Testis (tissue), 2 donors: ENCODE measurements at regions not wholly inside any gene's neighbourhood (a gene's known extent, or its start where the extent isn't known, plus 50 kb on each side); places are given as distances from the start of the nearest gene placed in this dataset.

Experiments
- DNase-seq: peaks from one replicate; pipeline ENCODE4 v3.0.0-alpha.2; 2019
- H3K27ac ChIP-seq, 2 donors: fragments of 200-600 bp; sonication (generic); one replicate each; pipeline ENCODE4 v1.5.1; 2019
- H3K27me3 ChIP-seq: fragments of 200-600 bp; sonication (generic); one replicate; pipeline ENCODE4 v1.5.1; 2019
- H3K36me3 ChIP-seq: fragments of 200-600 bp; sonication (generic); one replicate; pipeline ENCODE4 v1.5.1; 2017; ENCODE audit warnings: low read depth; ENCODE audit errors: missing control alignments
- H3K4me1 ChIP-seq: fragments of 200-600 bp; sonication (generic); one replicate; pipeline ENCODE4 v1.5.1; 2019
- H3K4me3 ChIP-seq, 2 donors: fragments of 200-600 bp; sonication (generic); one replicate each; pipeline ENCODE4 v1.5.1; 2017 to 2019
- H3K9me3 ChIP-seq: fragments of 200-600 bp; sonication (generic); one replicate; pipeline ENCODE4 v1.5.1; 2017
- CTCF ChIP-seq, 3 experiments: fragments of 450-650 bp in 2 of 3; fragments of 200-600 bp in 1 of 3; sonication (generic) in 1 of 3; IDR thresholded peaks; one replicate each; pipeline ENCODE4 v1.5.1; 2016 to 2019; ENCODE audit warnings: antibody characterized with exemption in 3 of 3, mild to moderate bottlenecking in 2 of 3, moderate library complexity in 1 of 3
- POLR2A ChIP-seq: fragments of 450-650 bp; IDR thresholded peaks from one replicate; pipeline ENCODE4 v1.6.1; 2017; ENCODE audit warnings: antibody characterized with exemption, mild to moderate bottlenecking, moderate library complexity
- WGBS, 2 donors: methylation state at CpG; one replicate each; pipeline ENCODE4 v1.1.5; 2018; 5-methylcytosine and 5-hydroxymethylcytosine counted together
- intact Hi-C: fragments of 100-400 bp; cut with DNase I; formaldehyde crosslinking; loops from one replicate; pipeline ENCODE4 v1.15.1; 2023; ENCODE audit warnings: low total_unique reads

GRCh38 chr1:229180161-229180560, 90.8 kb upstream of the RAB4A start:
- H3K27me3 ChIP-seq: no peaks in the 10 kb centered on the region
- peaks cover 3% of the 10 kb centered on the region for H3K4me1 ChIP-seq
- H3K9me3 ChIP-seq: no peaks in the 10 kb centered on the region
- intact Hi-C loops: no loop called here
- no peaks in the 10 kb centered on the region for H3K36me3 ChIP-seq
- TF ChIP-seq CTCF (IDR thresholded peaks at IDR 0.05) (no peak), POLR2A (no peak)
- no peak overlapping the region for H3K4me3 ChIP-seq
- DNase-seq: no peak
- no peak overlapping the region for H3K27ac ChIP-seq
- 86 to 90% methylated on average over 6 to 8 of the region's 8 CpGs for WGBS, 2 donors

- Histone ChIP-seq H3K27me3 (no peaks in the 10 kb centered on the region), H3K27ac (no peak overlapping the region), H3K4me1 (peaks cover under 1% of the 10 kb centered on the region), H3K4me3 (no peak overlapping the region), H3K9me3 (no peaks in the 10 kb centered on the region), H3K36me3 (no peaks in the 10 kb centered on the region)
- TF ChIP-seq CTCF (IDR thresholded peaks at IDR 0.05) (no peak), POLR2A (no peak)
- DNase-seq: no peak
- intact Hi-C loops: no loop called here
- WGBS, 2 donors: 90 to 98% methylated on average over 2 of the region's 2 CpGs
Measured at GRCh38 chr1:229181419-229181818, 89.5 kb upstream of the RAB4A start.

GRCh38 chr1:229183588-229183987, 87.3 kb upstream of the RAB4A start:
- Histone ChIP-seq H3K27me3 (no peaks in the 10 kb centered on the region), H3K27ac (no peak overlapping the region), H3K4me3 (no peak overlapping the region), H3K36me3 (no peaks in the 10 kb centered on the region), H3K9me3 (no peaks in the 10 kb centered on the region), H3K4me1 (no peaks in the 10 kb centered on the region)
- intact Hi-C loops: no loop called here
- DNase-seq: no peak
- TF ChIP-seq CTCF (IDR thresholded peaks at IDR 0.05) (no peak), POLR2A (no peak)
- WGBS, 2 donors: 91 to 95% methylated on average over 4 of the region's 4 CpGs

- Histone ChIP-seq H3K4me3 (no peak overlapping the region), H3K27me3 (no peaks in the 10 kb centered on the region), H3K9me3 (no peaks in the 10 kb centered on the region), H3K36me3 (no peaks in the 10 kb centered on the region), H3K4me1 (no peaks in the 10 kb centered on the region), H3K27ac (no peak overlapping the region)
- intact Hi-C loops: no loop called here
- no peak for DNase-seq
- TF ChIP-seq POLR2A (no peak), CTCF (IDR thresholded peaks at IDR 0.05) (no peak)
- WGBS, 2 donors: 72 to 94% methylated on average over 4 of the region's 4 CpGs
Measured at GRCh38 chr1:229184066-229184465, 86.8 kb upstream of the RAB4A start.

- no peak overlapping the region for H3K4me3 ChIP-seq
- no peak for DNase-seq
- WGBS, 2 donors: 94 to 98% methylated on average over 4 of the region's 4 CpGs
- TF ChIP-seq POLR2A (no peak), CTCF (IDR thresholded peaks at IDR 0.05) (no peak)
- no peaks in the 10 kb centered on the region for H3K36me3 ChIP-seq
- no peaks in the 10 kb centered on the region for H3K27me3 ChIP-seq
- intact Hi-C loops: no loop called here
- H3K27ac ChIP-seq: no peak overlapping the region
- no peaks in the 10 kb centered on the region for H3K4me1 ChIP-seq
- no peaks in the 10 kb centered on the region for H3K9me3 ChIP-seq
Measured at GRCh38 chr1:229185963-229186362, 84.9 kb upstream of the RAB4A start.
